ENCODE measurements at regions not wholly inside any gene's neighbourhood (a gene's known extent, or its start where the extent isn't known, plus 50 kb on each side); places are given as distances from the start of the nearest gene placed in this dataset.

GRCh38 chr3:103494512-103494911, 1059.7 kb downstream of the ZPLD1 start:
- no peak overlapping the region for H3K4me3 ChIP-seq (replicated peaks in 1 of 3)
- TF ChIP-seq POLR2A (IDR thresholded peaks at IDR 0.05): no peak
- TF ChIP-seq CTCF (IDR thresholded peaks at IDR 0.05): no peak
- H3K4me1 ChIP-seq: no peaks in the 10 kb centered on the region
- no peaks in the 10 kb centered on the region for H3K27me3 ChIP-seq
- no peaks in the 10 kb centered on the region for H3K36me3 ChIP-seq
- H3K27ac ChIP-seq: no peak overlapping the region
- H3K9me3 ChIP-seq: no peaks in the 10 kb centered on the region
- 63 to 66% methylated on average over 3 of the region's 3 CpGs for WGBS, 2 donors
- no peak for DNase-seq
- intact Hi-C loops (cut with DNase I): no loop called here

GRCh38 chr3:103495186-103495585, 1060.4 kb downstream of the ZPLD1 start:
- intact Hi-C loops (cut with DNase I): no loop called here
- no peak overlapping the region for H3K4me3 ChIP-seq (replicated peaks in 1 of 3)
- 82 to 87% methylated on average over 2 of the region's 2 CpGs for WGBS, 2 donors

GRCh38 chr3:103499132-103499900, 1064.5 kb downstream of the ZPLD1 start:
- no peak for TF ChIP-seq POLR2A (IDR thresholded peaks at IDR 0.05)
- no peak for TF ChIP-seq CTCF (IDR thresholded peaks at IDR 0.05)
- H3K9me3 ChIP-seq: no peaks in the 10 kb centered on the region
- no peaks in the 10 kb centered on the region for H3K36me3 ChIP-seq
- H3K4me1 ChIP-seq: no peaks in the 10 kb centered on the region
- H3K27ac ChIP-seq: no peak overlapping the region
- 44 to 62% methylated on average over 1 of the region's 1 CpG for WGBS, 2 donors
- H3K27me3 ChIP-seq: no peaks in the 10 kb centered on the region
- intact Hi-C loops (cut with DNase I): no loop called here
- no peak overlapping the region for H3K4me3 ChIP-seq (replicated peaks in 1 of 3)
- DNase-seq: no peak

More at GRCh38 chr3:103495186-103495585, 1060.4 kb downstream of the ZPLD1 start:
- Histone ChIP-seq H3K27ac (no peak overlapping the region), H3K4me1 (no peaks in the 10 kb centered on the region), H3K36me3 (no peaks in the 10 kb centered on the region), H3K9me3 (no peaks in the 10 kb centered on the region), H3K27me3 (no peaks in the 10 kb centered on the region)
- TF ChIP-seq CTCF (IDR thresholded peaks at IDR 0.05) (no peak), POLR2A (IDR thresholded peaks at IDR 0.05) (no peak)
- no peak for DNase-seq

- no peaks in the 10 kb centered on the region for H3K4me1 ChIP-seq
- H3K36me3 ChIP-seq: no peaks in the 10 kb centered on the region
- TF ChIP-seq CTCF (IDR thresholded peaks at IDR 0.05) (no peak), POLR2A (IDR thresholded peaks at IDR 0.05) (no peak)
- H3K27me3 ChIP-seq: no peaks in the 10 kb centered on the region
- DNase-seq: no peak
- intact Hi-C loops (cut with DNase I): no loop called here
- no peak overlapping the region for H3K27ac ChIP-seq
- WGBS, 2 donors: 83 to 84% methylated on average over 4 of the region's 4 CpGs
- no peak overlapping the region for H3K4me3 ChIP-seq (replicated peaks in 1 of 3)
- H3K9me3 ChIP-seq: no peaks in the 10 kb centered on the region
Measured at GRCh38 chr3:103499967-103500366, 1065.2 kb downstream of the ZPLD1 start.

- H3K27ac ChIP-seq: no peak overlapping the region
- no peak for TF ChIP-seq POLR2A (IDR thresholded peaks at IDR 0.05)
- TF ChIP-seq CTCF (IDR thresholded peaks at IDR 0.05): no peak
- intact Hi-C loops (cut with DNase I): no loop called here
Measured at GRCh38 chr3:103510760-103511159, 1075.9 kb downstream of the ZPLD1 start.

More at GRCh38 chr3:103510760-103511159, 1075.9 kb downstream of the ZPLD1 start:
- H3K27me3 ChIP-seq: no peaks in the 10 kb centered on the region
- DNase-seq: no peak
- 68 to 75% methylated on average over 2 of the region's 2 CpGs for WGBS, 2 donors
- no peak overlapping the region for H3K4me3 ChIP-seq (replicated peaks in 1 of 3)
- H3K9me3 ChIP-seq: no peaks in the 10 kb centered on the region
- no peaks in the 10 kb centered on the region for H3K36me3 ChIP-seq
- no peaks in the 10 kb centered on the region for H3K4me1 ChIP-seq
